Suprapubic skin (tissue), 4 donors: ENCODE measurements at regions not wholly inside any gene's neighbourhood (a gene's known extent, or its start where the extent isn't known, plus 50 kb on each side); places are given as distances from the start of the nearest gene placed in this dataset.

Experiments
- DNase-seq, 2 donors: peaks; one replicate each; pipeline ENCODE4 v3.0.0-alpha.2; 2019; ENCODE audit warnings: low spot score in 2 of 2
- H3K27ac ChIP-seq: fragments of 200-600 bp; sonication (generic); one replicate; pipeline ENCODE4 v1.5.1; 2019
- H3K27me3 ChIP-seq: fragments of 200-600 bp; sonication (generic); one replicate; pipeline ENCODE4 v1.5.1; 2019
- H3K36me3 ChIP-seq: fragments of 200-600 bp; sonication (generic); one replicate; pipeline ENCODE4 v1.5.1; 2019
- H3K4me1 ChIP-seq: fragments of 200-600 bp; sonication (generic); one replicate; pipeline ENCODE4 v1.5.1; 2019
- H3K4me3 ChIP-seq: fragments of 200-600 bp; sonication (generic); one replicate; pipeline ENCODE4 v1.5.1; 2019; ENCODE audit warnings: mild to moderate bottlenecking
- H3K9me3 ChIP-seq: fragments of 200-600 bp; sonication (generic); one replicate; pipeline ENCODE4 v1.5.1; 2019
- EP300 ChIP-seq: sonication (generic); formaldehyde crosslinking; IDR thresholded peaks from one replicate; pipeline ENCODE4 v1.6.1; 2017; ENCODE audit warnings: antibody characterized with exemption
- POLR2A ChIP-seq, 2 donors: fragments of 450-650 bp; IDR thresholded peaks; one replicate each; pipeline ENCODE4 v1.6.1; 2017; ENCODE audit warnings: antibody characterized with exemption in 2 of 2, mild to moderate bottlenecking in 2 of 2, moderate library complexity in 2 of 2
- POLR2AphosphoS5 ChIP-seq, 3 donors: sonication (generic); formaldehyde crosslinking; IDR thresholded peaks; one replicate each; pipeline ENCODE4 v1.6.1; 2017; ENCODE audit warnings: antibody characterized with exemption in 3 of 3
- WGBS: methylation state at CpG from one replicate; pipeline ENCODE4 v1.1.5; 2018; 5-methylcytosine and 5-hydroxymethylcytosine counted together
- TF ChIP-seq, protein P1 (sequence below), 2 donors: fragments of 200-600 bp in 1 of 2; fragments of 450-650 bp in 1 of 2; sonication (generic) in 1 of 2; IDR thresholded peaks; one replicate each; pipeline ENCODE4 v1.5.1; 2016 to 2019; ENCODE audit warnings: antibody characterized with exemption in 2 of 2, mild to moderate bottlenecking in 1 of 2, moderate library complexity in 1 of 2

GRCh38 chr13:89568276-89568675 lies 1779.2 kb upstream of the MIR17HG start:
- H3K36me3 ChIP-seq = no peaks in the 10 kb centered on the region
- DNase-seq = no peak
- no peaks in the 10 kb centered on the region for H3K27me3 ChIP-seq
- H3K4me1 ChIP-seq = no peaks in the 10 kb centered on the region
- 72% methylated on average over 2 of the region's 2 CpGs for WGBS
- no peak overlapping the region for H3K27ac ChIP-seq
- TF ChIP-seq POLR2AphosphoS5 (IDR thresholded peaks at IDR 0.05) (no peak), POLR2A (IDR thresholded peaks at IDR 0.05) (no peak), EP300 (no peak)
- TF ChIP-seq, protein P1, sequence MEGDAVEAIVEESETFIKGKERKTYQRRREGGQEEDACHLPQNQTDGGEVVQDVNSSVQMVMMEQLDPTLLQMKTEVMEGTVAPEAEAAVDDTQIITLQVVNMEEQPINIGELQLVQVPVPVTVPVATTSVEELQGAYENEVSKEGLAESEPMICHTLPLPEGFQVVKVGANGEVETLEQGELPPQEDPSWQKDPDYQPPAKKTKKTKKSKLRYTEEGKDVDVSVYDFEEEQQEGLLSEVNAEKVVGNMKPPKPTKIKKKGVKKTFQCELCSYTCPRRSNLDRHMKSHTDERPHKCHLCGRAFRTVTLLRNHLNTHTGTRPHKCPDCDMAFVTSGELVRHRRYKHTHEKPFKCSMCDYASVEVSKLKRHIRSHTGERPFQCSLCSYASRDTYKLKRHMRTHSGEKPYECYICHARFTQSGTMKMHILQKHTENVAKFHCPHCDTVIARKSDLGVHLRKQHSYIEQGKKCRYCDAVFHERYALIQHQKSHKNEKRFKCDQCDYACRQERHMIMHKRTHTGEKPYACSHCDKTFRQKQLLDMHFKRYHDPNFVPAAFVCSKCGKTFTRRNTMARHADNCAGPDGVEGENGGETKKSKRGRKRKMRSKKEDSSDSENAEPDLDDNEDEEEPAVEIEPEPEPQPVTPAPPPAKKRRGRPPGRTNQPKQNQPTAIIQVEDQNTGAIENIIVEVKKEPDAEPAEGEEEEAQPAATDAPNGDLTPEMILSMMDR (IDR thresholded peaks at IDR 0.05) = no peak
- no peak overlapping the region for H3K4me3 ChIP-seq
- no peaks in the 10 kb centered on the region for H3K9me3 ChIP-seq

DNA sequence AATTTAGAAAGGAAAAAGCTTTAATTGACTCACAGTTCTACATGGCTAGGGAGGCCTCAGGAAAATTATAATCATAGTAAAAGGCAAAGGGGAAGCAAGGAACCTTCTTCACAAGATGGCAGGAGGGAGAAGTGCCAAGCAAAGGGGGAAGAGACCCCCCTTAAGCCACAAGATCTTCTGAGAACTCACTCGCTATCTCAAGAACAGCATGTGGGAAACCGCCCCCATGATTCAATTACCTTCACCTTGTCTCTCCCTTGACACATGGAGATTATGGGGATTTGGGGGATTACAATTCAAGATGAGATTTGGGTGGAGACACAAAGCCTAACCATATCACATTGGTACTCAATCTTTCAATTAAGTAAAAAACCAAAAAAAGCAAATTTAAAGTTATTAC lies 1778.7 kb upstream of the MIR17HG start:
- no peak for TF ChIP-seq EP300
- no peak for TF ChIP-seq POLR2A (IDR thresholded peaks at IDR 0.05)
- TF ChIP-seq, protein P1 (IDR thresholded peaks at IDR 0.05) = no peak
- TF ChIP-seq POLR2AphosphoS5 (IDR thresholded peaks at IDR 0.05) = no peak
- H3K9me3 ChIP-seq = no peaks in the 10 kb centered on the region
- DNase-seq = no peak
- H3K4me1 ChIP-seq = no peaks in the 10 kb centered on the region
- 60% methylated on average over 2 of the region's 2 CpGs for WGBS
- H3K4me3 ChIP-seq = no peak overlapping the region
- H3K27me3 ChIP-seq = no peaks in the 10 kb centered on the region
- H3K27ac ChIP-seq = no peak overlapping the region
- H3K36me3 ChIP-seq = no peaks in the 10 kb centered on the region

- Histone ChIP-seq H3K4me3 (no peak overlapping the region), H3K27me3 (no peaks in the 10 kb centered on the region), H3K9me3 (no peaks in the 10 kb centered on the region), H3K27ac (no peak overlapping the region), H3K4me1 (no peaks in the 10 kb centered on the region), H3K36me3 (no peaks in the 10 kb centered on the region)
- TF ChIP-seq, protein P1 (IDR thresholded peaks at IDR 0.05) = no peak
- TF ChIP-seq POLR2A (IDR thresholded peaks at IDR 0.05) (no peak), POLR2AphosphoS5 (IDR thresholded peaks at IDR 0.05) (no peak), EP300 (no peak)
- DNase-seq = no peak
Observed at GRCh38 chr13:89571676-89572075, 1775.8 kb upstream of the MIR17HG start.

GRCh38 chr13:89574077-89574476 lies 1773.4 kb upstream of the MIR17HG start:
- no peaks in the 10 kb centered on the region for H3K4me1 ChIP-seq

GRCh38 chr13:89577301-89577700 lies 1770.2 kb upstream of the MIR17HG start:
- no peak for DNase-seq
- H3K9me3 ChIP-seq = no peaks in the 10 kb centered on the region
- no peak for TF ChIP-seq EP300
- no peak for TF ChIP-seq POLR2AphosphoS5 (IDR thresholded peaks at IDR 0.05)
- TF ChIP-seq POLR2A (IDR thresholded peaks at IDR 0.05) = no peak
- TF ChIP-seq, protein P1 (IDR thresholded peaks at IDR 0.05) = no peak
- no peaks in the 10 kb centered on the region for H3K4me1 ChIP-seq
- no peak overlapping the region for H3K27ac ChIP-seq
- H3K27me3 ChIP-seq = no peaks in the 10 kb centered on the region
- H3K36me3 ChIP-seq = no peaks in the 10 kb centered on the region
- H3K4me3 ChIP-seq = no peak overlapping the region

More at GRCh38 chr13:89574077-89574476, 1773.4 kb upstream of the MIR17HG start:
- H3K36me3 ChIP-seq = no peaks in the 10 kb centered on the region
- no peak overlapping the region for H3K27ac ChIP-seq
- TF ChIP-seq POLR2AphosphoS5 (IDR thresholded peaks at IDR 0.05) = no peak
- TF ChIP-seq POLR2A (IDR thresholded peaks at IDR 0.05) = no peak
- no peak for TF ChIP-seq EP300
- TF ChIP-seq, protein P1 (IDR thresholded peaks at IDR 0.05) = no peak
- no peak for DNase-seq
- no peaks in the 10 kb centered on the region for H3K27me3 ChIP-seq
- H3K4me3 ChIP-seq = no peak overlapping the region
- H3K9me3 ChIP-seq = no peaks in the 10 kb centered on the region
